KMS-11 (cell line): ENCODE measurements at regions not wholly inside any gene's neighbourhood (a gene's known extent, or its start where the extent isn't known, plus 50 kb on each side); places are given as distances from the start of the nearest gene placed in this dataset.

ENCODE experiments used
- H2AFZ ChIP-seq: fragments of 200-600 bp; sonication (generic); 2 replicates; pipeline ENCODE4 v1.6.1; 2016; ENCODE audit warnings: antibody characterized with exemption, mixed run types, low read depth
- H3K27ac ChIP-seq: fragments of 200-600 bp; sonication (generic); 2 replicates; pipeline ENCODE4 v1.6.1; 2016; ENCODE audit warnings: mild to moderate bottlenecking, mixed run types
- H3K27me3 ChIP-seq: fragments of 200-600 bp; sonication (generic); 2 replicates; pipeline ENCODE4 v1.6.1; 2017; ENCODE audit warnings: mild to moderate bottlenecking, low read depth, mixed run types, moderate library complexity; ENCODE audit not compliant: insufficient read depth
- H3K36me3 ChIP-seq: fragments of 200-600 bp; sonication (generic); 2 replicates; pipeline ENCODE4 v1.6.1; 2017; ENCODE audit warnings: mild to moderate bottlenecking, mixed run types; ENCODE audit not compliant: insufficient read depth
- H3K4me1 ChIP-seq: fragments of 200-600 bp; sonication (generic); 2 replicates; pipeline ENCODE4 v1.6.1; 2016; ENCODE audit warnings: mild to moderate bottlenecking, low read depth, mixed run types; ENCODE audit not compliant: poor library complexity, severe bottlenecking
- H3K4me2 ChIP-seq: fragments of 200-600 bp; sonication (generic); 2 replicates; pipeline ENCODE4 v1.7.0; 2016; ENCODE audit warnings: mild to moderate bottlenecking, mixed run types
- H3K4me3 ChIP-seq: fragments of 200-600 bp; sonication (generic); IDR thresholded peaks from 2 replicates; pipeline ENCODE4 v1.6.1; 2017; ENCODE audit warnings: low read depth, low read length, mixed read lengths; ENCODE audit not compliant: insufficient read depth
- H3K79me2 ChIP-seq: fragments of 200-600 bp; sonication (generic); 2 replicates; pipeline ENCODE4 v1.6.1; 2016; ENCODE audit warnings: low read depth, mixed run types; ENCODE audit not compliant: insufficient read depth
- H3K9ac ChIP-seq: fragments of 200-600 bp; sonication (generic); 2 replicates; pipeline ENCODE4 v1.6.1; 2016; ENCODE audit warnings: mild to moderate bottlenecking, mixed run types
- H4K20me1 ChIP-seq: fragments of 200-600 bp; sonication (generic); 2 replicates; pipeline ENCODE4 v1.6.1; 2016; ENCODE audit warnings: mild to moderate bottlenecking, mixed run types; ENCODE audit not compliant: insufficient read depth
- CTCF ChIP-seq: fragments of 200-600 bp; sonication (generic); conservative IDR thresholded peaks from 2 replicates; pipeline ENCODE4 v1.6.1; 2017; ENCODE audit warnings: low read depth, mild to moderate bottlenecking, antibody characterized with exemption, low read length, moderate library complexity, mixed read lengths

- Histone ChIP-seq H3K36me3 (no peaks in the 10 kb centered on the region), H3K4me1 (no peaks in the 10 kb centered on the region), H3K9ac (no peak overlapping the region)
Observed at GRCh38 chr9:90057361-90057760, 452.5 kb downstream of the GADD45G start.

GRCh38 chr9:90058182-90058763 lies 453.5 kb downstream of the GADD45G start:
- Histone ChIP-seq H3K9ac (no peak overlapping the region), H2AFZ (no peak overlapping the region), H3K4me2 (no peak overlapping the region), H3K4me1 (no peaks in the 10 kb centered on the region), H3K27ac (no peak overlapping the region), H4K20me1 (no peaks in the 10 kb centered on the region), H3K79me2 (no peaks in the 10 kb centered on the region), H3K4me3 (no peak overlapping the region), H3K36me3 (no peaks in the 10 kb centered on the region), H3K27me3 (no peaks in the 10 kb centered on the region)
- no peak for TF ChIP-seq CTCF

More at GRCh38 chr9:90057361-90057760, 452.5 kb downstream of the GADD45G start:
- Histone ChIP-seq H4K20me1 (no peaks in the 10 kb centered on the region), H3K79me2 (no peaks in the 10 kb centered on the region), H2AFZ (no peak overlapping the region), H3K27me3 (no peaks in the 10 kb centered on the region), H3K27ac (no peak overlapping the region), H3K4me2 (no peak overlapping the region), H3K4me3 (no peak overlapping the region)
- TF ChIP-seq CTCF: no peak

DNA sequence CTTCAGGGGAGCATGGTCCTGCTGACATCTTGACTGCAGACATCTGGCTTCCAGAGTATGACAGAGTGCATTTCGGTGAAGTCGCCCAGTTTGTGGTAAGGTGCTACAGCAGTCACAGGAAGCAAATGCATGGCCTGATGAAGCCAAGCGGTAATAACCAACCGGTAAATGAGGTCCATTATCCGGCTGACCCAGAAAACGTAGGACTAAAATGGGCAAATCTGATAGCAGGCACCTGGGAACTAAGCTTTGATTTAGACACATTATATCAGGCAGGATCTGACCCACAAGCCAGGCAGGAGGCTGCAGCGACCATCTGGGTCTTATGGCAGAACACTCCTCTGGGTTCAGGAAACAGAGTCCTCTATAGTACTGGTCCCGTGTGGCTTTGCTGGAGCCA lies 454.6 kb downstream of the GADD45G start:
- no peak overlapping the region for H3K9ac ChIP-seq
- no peak overlapping the region for H3K27ac ChIP-seq
- H3K4me3 ChIP-seq: no peak overlapping the region
- H2AFZ ChIP-seq: no peak overlapping the region
- no peaks in the 10 kb centered on the region for H4K20me1 ChIP-seq
- TF ChIP-seq CTCF: no peak
- no peaks in the 10 kb centered on the region for H3K36me3 ChIP-seq
- H3K4me1 ChIP-seq: no peaks in the 10 kb centered on the region
- H3K27me3 ChIP-seq: no peaks in the 10 kb centered on the region
- H3K79me2 ChIP-seq: no peaks in the 10 kb centered on the region
- H3K4me2 ChIP-seq: no peak overlapping the region

GRCh38 chr9:90060256-90060655 lies 455.4 kb downstream of the GADD45G start:
- H3K9ac ChIP-seq: no peak overlapping the region
- TF ChIP-seq CTCF: no peak
- no peak overlapping the region for H3K4me3 ChIP-seq
- H3K27ac ChIP-seq: no peak overlapping the region
- H3K4me2 ChIP-seq: no peak overlapping the region
- no peaks in the 10 kb centered on the region for H3K79me2 ChIP-seq
- H3K27me3 ChIP-seq: no peaks in the 10 kb centered on the region
- no peaks in the 10 kb centered on the region for H3K4me1 ChIP-seq
- H2AFZ ChIP-seq: no peak overlapping the region
- H4K20me1 ChIP-seq: no peaks in the 10 kb centered on the region
- no peaks in the 10 kb centered on the region for H3K36me3 ChIP-seq
